ENCODE measurements at regions not wholly inside any gene's neighbourhood (a gene's known extent, or its start where the extent isn't known, plus 50 kb on each side); places are given as distances from the start of the nearest gene placed in this dataset.

DNA sequence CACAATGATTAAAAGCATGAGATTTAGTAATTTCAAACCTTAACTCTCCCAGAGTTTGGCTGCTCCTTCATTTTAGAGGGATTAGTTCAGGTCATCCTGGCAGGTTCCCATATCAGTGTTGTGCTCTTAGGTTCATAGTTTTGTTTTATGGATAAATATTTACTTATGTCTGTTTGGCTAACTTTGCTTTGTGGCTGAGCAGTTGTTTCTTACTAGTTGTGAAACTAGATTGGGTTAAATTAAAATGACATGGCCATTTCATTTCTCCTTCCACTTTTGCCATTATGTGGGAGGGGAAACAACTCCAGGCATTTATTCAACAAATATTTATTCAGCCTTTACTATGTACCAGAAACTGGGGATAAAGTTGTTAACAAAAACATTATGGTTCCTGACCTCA is 158.8 kb downstream of the TMTC3 start:
- Mint-ChIP-seq H3K4me3 (no peak overlapping the region), H3K27me3 (no peaks in the 10 kb centered on the region), H3K4me1 (no peaks in the 10 kb centered on the region), H3K36me3 (no peaks in the 10 kb centered on the region), H3K27ac (no peak overlapping the region), H3K9me3 (peaks cover 1% of the 10 kb centered on the region)
- POLR2A ChIA-PET = no interaction called here
- DNase-seq (no peak), ATAC-seq (ENCODE audit: low read depth) (no peak)

DNA sequence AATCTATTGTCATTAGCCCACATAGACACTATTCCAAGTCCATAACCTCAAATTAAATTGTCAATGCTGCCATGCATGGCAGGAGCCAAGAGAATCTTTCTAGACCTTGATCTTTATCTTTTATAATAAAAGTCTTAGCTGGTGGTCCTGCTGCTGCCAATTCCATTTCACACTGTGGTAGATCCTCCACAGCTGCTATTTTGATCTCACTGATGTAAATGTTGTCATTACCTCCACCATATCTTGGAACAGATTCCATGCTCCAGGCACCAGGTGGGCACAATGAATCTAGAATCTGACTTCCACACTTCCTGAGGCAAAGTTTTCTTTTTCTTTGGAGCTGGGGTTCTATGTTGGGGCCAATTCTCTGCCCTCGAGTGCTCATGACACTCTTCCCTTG is 161.2 kb downstream of the TMTC3 start:
- ATAC-seq (ENCODE audit: low read depth) = no peak
- Mint-ChIP-seq H3K36me3 (no peaks in the 10 kb centered on the region), H3K9me3 (no peaks in the 10 kb centered on the region), H3K27me3 (no peaks in the 10 kb centered on the region), H3K4me1 (no peaks in the 10 kb centered on the region), H3K4me3 (no peak overlapping the region), H3K27ac (no peak overlapping the region)
- POLR2A ChIA-PET = no interaction called here
- no peak for DNase-seq

DNA sequence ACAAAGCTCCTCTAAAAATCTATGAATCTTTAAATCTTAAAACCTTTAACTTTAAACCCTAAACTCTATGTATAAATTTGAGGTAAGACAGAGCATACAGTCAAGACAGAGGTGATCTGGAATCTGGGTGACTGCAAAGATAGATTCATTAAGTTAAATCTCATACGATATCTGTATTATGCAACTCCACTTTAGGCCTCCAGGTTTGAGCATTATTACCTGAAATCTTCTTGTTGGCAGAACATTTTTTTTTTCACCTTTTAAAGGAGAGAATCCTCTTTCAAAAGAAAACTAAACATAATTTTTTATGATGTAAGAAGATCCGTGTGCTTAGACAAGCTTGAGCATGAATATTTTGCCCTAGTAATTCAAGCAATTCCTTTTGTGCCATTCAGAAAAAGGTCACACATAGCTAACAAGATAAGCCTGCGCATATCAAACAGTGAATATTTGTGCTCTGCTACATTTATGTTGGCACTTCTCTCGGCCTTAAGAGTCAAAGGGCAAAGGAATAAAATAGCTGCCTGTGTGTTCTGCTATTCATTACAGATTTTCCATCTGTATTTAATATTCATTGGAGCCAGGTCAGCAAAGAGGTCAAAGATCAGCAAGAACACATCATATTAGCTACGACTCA is 163.3 kb downstream of the TMTC3 start:
- Mint-ChIP-seq H3K4me3 (no peak overlapping the region), H3K27ac (no peak overlapping the region), H3K9me3 (no peaks in the 10 kb centered on the region), H3K27me3 (no peaks in the 10 kb centered on the region), H3K4me1 (no peaks in the 10 kb centered on the region), H3K36me3 (no peaks in the 10 kb centered on the region)
- POLR2A ChIA-PET = no interaction called here
- ATAC-seq (ENCODE audit: low read depth) (no peak), DNase-seq (no peak)

DNA sequence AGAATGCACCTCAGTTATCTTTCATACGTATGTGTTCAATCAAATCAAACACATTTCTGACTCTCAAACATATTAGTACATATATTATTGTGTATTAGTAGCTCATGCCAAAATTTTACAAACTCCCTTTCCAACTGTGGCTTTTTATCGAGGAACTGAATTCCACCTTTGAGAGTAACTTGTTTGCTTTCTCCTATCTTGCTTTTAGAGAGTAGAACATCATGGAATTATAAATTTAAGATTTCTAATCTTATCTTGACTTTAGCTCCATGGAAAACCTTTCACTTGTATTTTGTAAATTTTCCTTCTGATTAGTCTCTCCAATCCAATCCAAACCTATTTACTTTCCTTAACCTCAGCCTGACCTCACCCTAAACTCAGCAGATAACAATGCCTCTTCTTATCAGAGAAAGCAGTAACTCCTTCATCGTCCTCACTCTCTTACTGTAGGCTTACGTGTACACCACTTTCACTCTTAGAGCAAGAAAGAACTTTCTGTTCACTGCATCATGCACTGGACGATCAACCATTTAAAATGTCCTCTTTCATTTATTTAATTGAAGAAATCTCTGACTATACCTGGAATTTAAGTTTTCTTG is 164.5 kb downstream of the TMTC3 start:
- Mint-ChIP-seq H3K27ac (no peak overlapping the region), H3K4me1 (no peaks in the 10 kb centered on the region), H3K9me3 (no peaks in the 10 kb centered on the region), H3K4me3 (no peak overlapping the region), H3K27me3 (no peaks in the 10 kb centered on the region), H3K36me3 (no peaks in the 10 kb centered on the region)
- POLR2A ChIA-PET = no interaction called here
- ATAC-seq (ENCODE audit: low read depth) = no peak
- no peak for DNase-seq

DNA sequence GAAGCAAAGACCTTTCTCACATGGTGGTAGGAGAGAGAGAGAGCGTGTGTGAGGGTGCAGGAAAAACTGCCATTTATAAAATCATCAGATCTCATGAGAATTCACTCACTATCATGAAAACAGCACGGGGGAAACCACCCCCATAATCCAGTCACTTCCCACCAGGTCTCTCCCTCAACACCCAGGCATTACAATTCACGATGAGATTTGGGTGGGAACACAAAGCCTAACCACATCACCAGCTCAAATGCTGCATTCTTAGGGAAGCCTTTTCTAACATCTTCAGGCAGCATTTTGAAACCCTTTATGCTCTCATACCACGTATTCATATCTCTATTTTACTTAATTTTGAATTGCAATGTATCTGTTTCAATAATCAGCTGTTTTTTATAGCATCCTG is 165.9 kb downstream of the TMTC3 start:
- Mint-ChIP-seq H3K4me3 (no peak overlapping the region), H3K36me3 (no peaks in the 10 kb centered on the region), H3K27me3 (no peaks in the 10 kb centered on the region), H3K27ac (no peak overlapping the region), H3K9me3 (no peaks in the 10 kb centered on the region), H3K4me1 (no peaks in the 10 kb centered on the region)
- no peak for DNase-seq
- ATAC-seq (ENCODE audit: low read depth) = no peak
- POLR2A ChIA-PET = no interaction called here

DNA sequence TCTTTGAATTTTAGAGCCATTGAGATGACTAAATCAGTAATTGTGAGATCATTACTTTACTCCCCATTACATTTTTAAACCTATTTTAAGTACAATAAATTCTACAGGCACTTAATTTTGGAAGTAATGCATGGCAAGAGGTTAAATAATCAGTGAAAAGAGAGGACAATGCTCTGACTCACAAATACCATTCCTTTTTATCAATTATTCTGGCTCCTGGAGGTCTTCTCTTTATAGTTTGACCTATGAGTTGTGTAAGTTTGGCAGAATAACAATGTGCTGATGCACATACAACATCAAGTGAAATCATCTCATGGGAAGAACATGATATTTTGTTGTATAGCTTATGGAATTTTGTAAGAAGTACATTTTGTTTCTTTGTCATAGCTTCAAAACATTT is 166.7 kb downstream of the TMTC3 start:
- H3K9me3 Mint-ChIP-seq = no peaks in the 10 kb centered on the region
- H3K36me3 Mint-ChIP-seq = no peaks in the 10 kb centered on the region
- ATAC-seq (ENCODE audit: low read depth) = no peak

DNA sequence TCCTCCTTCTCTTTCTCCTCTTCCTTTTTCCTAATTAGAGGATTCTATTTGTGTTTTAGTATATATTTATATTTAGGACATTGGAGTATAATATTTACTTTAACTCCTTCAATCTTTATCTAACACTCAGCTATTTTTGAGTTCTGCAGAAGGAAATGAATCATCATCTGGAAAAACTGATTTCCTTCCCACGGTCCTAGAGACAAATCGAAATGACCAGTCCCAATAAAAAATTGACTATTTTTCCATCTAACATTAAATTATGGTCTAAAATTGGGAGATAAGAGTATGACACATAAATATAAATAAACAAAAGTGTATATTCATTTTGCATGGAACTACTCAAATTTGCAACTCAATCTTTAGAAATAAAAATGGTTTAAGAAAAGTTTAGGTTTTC is 167.4 kb downstream of the TMTC3 start:
- Mint-ChIP-seq H3K4me3 (no peak overlapping the region), H3K36me3 (no peaks in the 10 kb centered on the region), H3K27me3 (no peaks in the 10 kb centered on the region), H3K9me3 (no peaks in the 10 kb centered on the region), H3K4me1 (no peaks in the 10 kb centered on the region), H3K27ac (no peak overlapping the region)
- POLR2A ChIA-PET = no interaction called here
- ATAC-seq (ENCODE audit: low read depth) (no peak), DNase-seq (no peak)

More for the DNA sequence above, 166.7 kb downstream of the TMTC3 start:
- H3K27me3 Mint-ChIP-seq = no peaks in the 10 kb centered on the region
- H3K4me3 Mint-ChIP-seq = no peak overlapping the region
- no peak for DNase-seq
- POLR2A ChIA-PET = no interaction called here
- no peaks in the 10 kb centered on the region for H3K4me1 Mint-ChIP-seq
- H3K27ac Mint-ChIP-seq = no peak overlapping the region

DNA sequence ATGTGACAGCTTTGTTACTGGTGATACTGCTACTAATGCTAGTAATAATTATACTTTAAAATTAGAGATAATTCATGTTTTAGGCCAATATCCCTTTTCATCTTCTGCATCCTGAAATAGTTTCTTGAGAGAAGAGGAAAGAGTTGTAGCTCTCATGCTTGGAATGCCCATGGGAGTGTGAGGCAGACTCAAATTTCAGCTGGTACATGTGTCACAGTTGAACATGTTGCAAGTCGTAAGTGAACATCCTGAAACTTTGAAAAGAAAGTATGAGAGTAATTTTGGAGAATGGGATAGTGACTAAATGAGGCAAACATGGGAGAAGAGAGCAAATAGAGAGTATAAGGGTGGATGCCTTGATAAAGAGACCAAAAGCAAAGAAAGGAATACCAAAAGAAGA is 168.0 kb downstream of the TMTC3 start:
- POLR2A ChIA-PET = no interaction called here
- no peaks in the 10 kb centered on the region for H3K27me3 Mint-ChIP-seq
- DNase-seq (no peak), ATAC-seq (ENCODE audit: low read depth) (no peak)
- H3K27ac Mint-ChIP-seq = no peak overlapping the region
- H3K36me3 Mint-ChIP-seq = no peaks in the 10 kb centered on the region
- H3K9me3 Mint-ChIP-seq = no peaks in the 10 kb centered on the region
- no peaks in the 10 kb centered on the region for H3K4me1 Mint-ChIP-seq
- no peak overlapping the region for H3K4me3 Mint-ChIP-seq

DNA sequence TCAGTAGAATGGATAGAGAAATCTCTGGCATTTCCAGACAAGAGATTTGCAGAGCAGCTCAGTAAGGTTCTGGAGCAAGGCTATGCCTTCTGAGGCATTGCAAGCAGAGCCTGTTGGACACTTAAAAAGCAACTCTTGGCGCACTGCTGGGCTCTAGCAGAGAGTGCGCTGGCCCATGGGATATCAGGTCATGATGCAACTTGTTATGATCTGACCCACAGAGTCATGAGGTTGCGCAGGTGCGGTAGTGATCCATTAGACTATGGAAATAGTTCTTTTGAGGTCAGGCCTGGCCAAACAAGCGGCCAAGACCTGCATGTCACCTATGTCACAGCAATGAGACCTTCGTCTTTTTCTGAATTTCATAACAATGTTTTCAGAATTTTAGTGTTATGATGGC is 168.6 kb downstream of the TMTC3 start:
- Mint-ChIP-seq H3K27ac (no peak overlapping the region), H3K27me3 (no peaks in the 10 kb centered on the region), H3K9me3 (no peaks in the 10 kb centered on the region), H3K36me3 (no peaks in the 10 kb centered on the region), H3K4me1 (no peaks in the 10 kb centered on the region), H3K4me3 (no peak overlapping the region)
- ATAC-seq (ENCODE audit: low read depth) (no peak), DNase-seq (no peak)
- POLR2A ChIA-PET = no interaction called here

DNA sequence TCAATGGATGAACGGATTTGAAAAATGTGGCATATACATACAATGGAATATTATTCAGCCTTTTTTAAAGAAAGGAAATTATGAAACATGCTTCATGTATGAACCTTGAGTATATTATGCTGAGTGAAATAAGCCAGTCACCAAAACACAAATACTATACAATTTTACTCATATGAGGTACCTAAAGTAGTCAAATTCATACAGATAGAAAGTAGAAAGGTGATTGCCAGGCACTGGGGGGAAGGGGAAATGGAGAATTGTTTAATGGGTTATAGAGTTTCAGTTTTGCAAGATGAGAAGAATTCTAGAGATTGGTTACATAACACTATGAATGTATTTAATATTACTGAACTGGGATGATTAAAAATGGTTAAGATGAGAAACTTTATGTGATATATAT is 171.4 kb downstream of the TMTC3 start:
- Mint-ChIP-seq H3K4me1 (no peaks in the 10 kb centered on the region), H3K36me3 (no peaks in the 10 kb centered on the region), H3K27ac (no peak overlapping the region), H3K27me3 (no peaks in the 10 kb centered on the region), H3K9me3 (no peaks in the 10 kb centered on the region), H3K4me3 (no peak overlapping the region)
- DNase-seq (no peak), ATAC-seq (ENCODE audit: low read depth) (no peak)
- POLR2A ChIA-PET = no interaction called here

DNA sequence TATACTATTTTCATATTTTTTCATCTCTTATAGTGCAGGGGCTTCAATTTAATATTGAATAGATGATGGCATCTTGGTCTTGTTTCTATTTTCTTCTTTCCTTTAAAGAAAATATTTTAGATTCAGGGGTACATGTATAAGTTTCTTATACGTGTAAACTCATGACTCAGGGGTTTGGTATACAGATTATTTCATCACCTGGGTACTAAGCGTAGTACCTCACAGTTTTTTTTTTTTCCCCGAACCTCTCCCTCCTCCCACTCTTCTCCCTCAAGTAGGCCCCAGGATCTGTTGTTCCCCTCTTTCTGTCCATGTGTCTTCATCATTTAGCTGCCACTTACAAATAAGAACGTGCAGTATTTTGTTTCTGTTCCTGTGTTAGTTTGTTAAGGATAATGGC is 172.6 kb downstream of the TMTC3 start:
- no peaks in the 10 kb centered on the region for H3K9me3 Mint-ChIP-seq
- H3K27me3 Mint-ChIP-seq = no peaks in the 10 kb centered on the region
- H3K36me3 Mint-ChIP-seq = no peaks in the 10 kb centered on the region
- ATAC-seq (ENCODE audit: low read depth) = no peak
- H3K4me3 Mint-ChIP-seq = no peak overlapping the region
- H3K4me1 Mint-ChIP-seq = no peaks in the 10 kb centered on the region
- POLR2A ChIA-PET = no interaction called here
- H3K27ac Mint-ChIP-seq = no peak overlapping the region
- no peak for DNase-seq

DNA sequence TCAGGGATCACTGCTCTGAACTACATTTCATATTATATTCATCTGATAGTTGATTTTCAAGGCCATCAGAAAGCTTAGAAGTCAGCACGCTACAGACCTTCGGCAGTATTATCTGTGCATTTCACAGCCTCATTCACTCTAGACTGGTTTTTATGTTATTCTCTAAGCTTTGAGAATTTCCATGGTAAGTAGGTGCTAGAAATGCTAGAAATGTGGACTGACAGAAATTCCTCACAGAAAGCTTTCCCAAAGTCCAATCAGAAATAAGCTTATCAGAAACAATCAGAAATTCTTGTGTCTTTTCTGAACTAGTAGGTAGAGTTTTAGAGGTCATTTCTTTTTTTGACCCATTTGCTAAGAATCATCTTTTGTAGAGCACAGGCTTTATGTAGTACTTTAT is 176.6 kb downstream of the TMTC3 start:
- Mint-ChIP-seq H3K9me3 (no peaks in the 10 kb centered on the region), H3K4me3 (no peak overlapping the region), H3K27me3 (no peaks in the 10 kb centered on the region), H3K27ac (no peak overlapping the region), H3K4me1 (no peaks in the 10 kb centered on the region), H3K36me3 (no peaks in the 10 kb centered on the region)
- ATAC-seq (ENCODE audit: low read depth) (no peak), DNase-seq (no peak)
- POLR2A ChIA-PET = no interaction called here

DNA sequence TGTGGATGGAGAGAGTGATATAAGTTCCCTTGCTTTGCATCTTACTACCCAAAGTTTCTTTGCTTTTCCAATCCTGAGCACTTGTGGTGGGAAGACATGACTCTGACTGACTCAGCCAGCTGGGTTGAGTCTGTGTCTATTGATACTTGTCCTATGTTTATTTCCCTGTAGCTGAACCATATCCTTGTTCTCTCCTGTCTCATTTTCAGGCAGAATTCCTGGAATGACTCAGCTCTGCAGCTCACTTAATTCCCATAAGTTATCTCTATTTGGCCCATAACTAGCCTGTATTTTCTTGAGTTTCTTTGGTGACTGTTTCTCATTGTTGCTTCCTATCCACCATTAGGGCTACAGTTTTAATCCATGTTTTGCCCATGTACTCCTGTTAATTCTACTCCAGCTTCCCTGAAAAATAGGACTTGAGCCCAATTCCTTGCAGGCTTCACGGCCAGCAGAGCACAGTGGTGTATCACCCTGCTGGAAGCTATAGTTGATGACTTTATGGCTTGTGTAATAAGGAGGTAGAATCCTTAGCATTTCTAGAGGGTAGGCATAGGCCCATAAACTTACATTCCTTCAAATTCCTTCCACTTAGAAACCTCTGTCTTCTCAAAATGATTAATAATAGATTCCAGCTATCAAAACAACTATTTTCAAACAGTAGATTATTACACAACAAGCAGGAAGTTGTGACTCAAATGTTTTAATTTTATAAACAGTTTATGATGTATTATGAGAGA is 183.1 kb downstream of the TMTC3 start:
- Mint-ChIP-seq H3K27ac (no peak overlapping the region), H3K27me3 (no peaks in the 10 kb centered on the region), H3K9me3 (no peaks in the 10 kb centered on the region), H3K36me3 (no peaks in the 10 kb centered on the region), H3K4me1 (no peaks in the 10 kb centered on the region), H3K4me3 (no peak overlapping the region)
- no peak for DNase-seq
- POLR2A ChIA-PET = no interaction called here
- ATAC-seq (ENCODE audit: low read depth) = no peak

DNA sequence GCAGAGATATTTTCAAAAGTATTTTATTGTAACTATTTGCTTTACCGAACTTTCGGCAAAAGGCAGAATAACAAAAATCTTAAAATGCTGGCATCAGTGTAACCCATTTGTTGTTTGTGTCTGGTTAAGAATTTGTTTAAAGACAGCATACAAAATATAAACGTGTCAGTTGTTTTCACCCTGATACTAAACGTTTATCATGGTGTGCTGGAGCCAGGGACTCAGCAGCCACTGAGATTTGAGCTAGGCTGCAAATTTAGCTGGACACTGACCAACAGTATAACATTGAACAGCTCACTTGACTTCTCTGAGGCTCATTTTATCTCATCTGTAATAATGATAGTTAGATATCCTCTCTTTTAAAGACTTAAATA is 183.7 kb downstream of the TMTC3 start:
- DNase-seq = no peak
- ATAC-seq (ENCODE audit: low read depth) = no peak
- no peaks in the 10 kb centered on the region for H3K9me3 Mint-ChIP-seq
- H3K27me3 Mint-ChIP-seq = no peaks in the 10 kb centered on the region
- POLR2A ChIA-PET = no interaction called here
- H3K27ac Mint-ChIP-seq = no peak overlapping the region
- no peaks in the 10 kb centered on the region for H3K36me3 Mint-ChIP-seq
- H3K4me1 Mint-ChIP-seq = no peaks in the 10 kb centered on the region
- no peak overlapping the region for H3K4me3 Mint-ChIP-seq

Data from activated naive CD8-positive, alpha-beta T cell treated with anti-CD3 and anti-CD28 coated beads, Interleukin-2, amount 10 ng/mL, durations not matched to agents 7 days and 5 days (primary cell).